M059J (cell line): ENCODE measurements at regions not wholly inside any gene's neighbourhood (a gene's known extent, or its start where the extent isn't known, plus 50 kb on each side); places are given as distances from the start of the nearest gene placed in this dataset.

Experiments
- DNase-seq: peaks from one replicate; pipeline ENCODE4 v3.0.0-alpha.2; 2012; ENCODE audit warnings: low read depth

DNA sequence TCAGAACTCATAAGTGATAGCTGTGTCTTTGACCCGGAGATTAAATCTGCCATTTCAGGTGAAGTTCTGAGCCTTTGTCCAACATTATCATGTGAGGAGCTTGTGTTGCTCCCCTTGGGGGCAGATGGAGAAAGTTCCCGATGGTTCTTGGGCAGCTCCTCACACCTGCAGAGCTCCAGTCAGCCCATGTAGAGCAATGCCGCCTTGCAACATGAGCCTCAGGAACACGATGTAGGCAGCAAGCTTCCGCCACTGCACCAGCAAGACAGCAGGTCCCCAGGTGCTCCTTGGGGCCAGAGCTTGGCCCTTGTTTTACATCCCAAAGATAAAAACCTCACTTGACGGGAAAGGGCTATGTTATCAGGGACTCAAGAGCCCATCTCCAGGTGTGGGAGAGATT lies 292.7 kb downstream of the IRX1 start:
- DNase-seq = no peak

DNA sequence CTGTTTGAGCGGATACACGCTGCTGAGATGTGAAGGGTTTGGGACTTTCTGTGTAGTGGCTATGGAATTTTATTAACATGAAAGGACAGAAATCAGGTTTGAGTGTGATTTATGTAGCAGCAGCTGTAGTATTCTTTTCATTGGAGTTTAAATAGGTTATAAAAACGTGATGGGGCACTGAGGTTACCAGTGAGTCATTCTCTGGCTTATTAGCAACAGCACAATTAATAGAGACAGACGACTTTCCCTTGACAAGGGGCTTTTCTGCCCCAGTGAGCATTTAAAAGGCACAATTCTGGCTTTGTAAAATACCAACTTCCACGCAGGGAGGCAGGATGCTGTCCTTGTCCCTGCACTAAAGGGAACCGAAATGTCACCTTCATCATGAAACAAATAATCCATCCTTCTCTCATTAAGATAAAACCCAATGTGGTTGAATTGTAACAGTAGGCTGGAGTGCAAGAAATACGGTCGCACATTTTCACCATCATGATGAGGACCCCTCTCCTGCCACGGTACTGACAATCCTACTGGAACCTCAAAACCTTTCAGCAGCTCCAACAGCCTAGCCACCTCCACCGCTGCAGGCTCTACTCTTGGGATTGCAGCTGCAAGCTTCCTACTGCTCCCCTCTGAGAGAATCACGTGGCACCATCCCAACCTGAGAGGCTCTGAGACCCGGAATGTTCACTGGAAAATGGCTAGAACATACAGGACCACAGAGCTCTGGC lies 293.9 kb downstream of the IRX1 start:
- DNase-seq = no peak

DNA sequence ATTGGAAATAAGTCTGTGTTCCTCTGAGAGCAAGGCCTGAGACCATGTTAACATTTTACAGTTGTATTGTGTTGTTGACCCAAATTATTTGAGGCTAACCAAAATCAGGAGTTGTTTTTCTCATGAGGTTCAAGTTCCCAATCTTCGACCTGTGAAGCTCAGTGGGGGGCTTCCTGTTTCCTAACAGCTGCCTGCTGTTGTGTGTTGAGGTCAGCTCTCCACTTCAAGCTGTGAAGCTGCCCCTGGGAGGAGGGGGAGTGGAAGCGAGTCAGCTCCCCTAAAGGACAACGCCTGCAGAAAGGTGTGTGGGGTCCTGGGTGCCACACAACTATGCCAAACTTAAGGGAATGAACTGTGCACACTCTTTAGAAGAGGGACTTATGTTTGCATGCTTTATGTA lies 295.5 kb downstream of the IRX1 start:
- no peak for DNase-seq

DNA sequence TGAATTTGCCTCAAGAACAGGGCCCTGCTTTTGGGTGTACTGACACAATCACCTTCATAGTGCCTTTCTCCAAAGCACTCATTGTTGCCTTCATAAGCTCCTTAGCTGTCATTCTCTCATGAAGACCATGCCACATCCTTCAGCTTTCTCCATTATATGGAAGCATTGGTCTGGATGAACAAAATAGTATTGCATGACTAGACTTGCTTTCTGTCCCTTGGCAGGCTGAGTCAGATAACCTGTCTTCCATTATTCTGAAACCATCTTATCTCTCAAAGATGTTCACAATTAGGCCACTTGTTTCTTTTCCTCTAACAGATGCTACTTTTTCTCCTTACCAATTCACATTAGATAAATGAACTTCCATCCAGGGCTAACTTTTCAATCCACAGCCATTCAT lies 297.9 kb downstream of the IRX1 start:
- no peak for DNase-seq

DNA sequence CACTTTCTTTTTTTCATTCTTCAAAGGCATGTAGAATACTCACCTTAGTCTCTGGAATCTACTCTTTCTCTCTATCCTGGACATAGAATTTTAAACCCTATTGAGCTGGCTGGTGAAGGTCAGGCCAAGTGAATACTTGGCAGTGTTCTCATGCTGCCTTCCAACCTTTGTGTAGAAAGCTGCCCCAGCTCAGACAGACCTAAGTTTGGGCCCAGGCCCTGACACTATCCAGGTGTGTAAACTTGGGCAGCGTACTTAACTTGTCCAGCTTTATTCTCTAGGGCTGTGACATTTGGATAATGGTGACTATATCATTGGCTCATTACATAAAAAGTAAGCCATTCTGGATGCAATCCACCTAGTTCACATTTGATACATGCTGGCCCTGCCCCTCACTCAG lies 298.3 kb downstream of the IRX1 start:
- no peak for DNase-seq

DNA sequence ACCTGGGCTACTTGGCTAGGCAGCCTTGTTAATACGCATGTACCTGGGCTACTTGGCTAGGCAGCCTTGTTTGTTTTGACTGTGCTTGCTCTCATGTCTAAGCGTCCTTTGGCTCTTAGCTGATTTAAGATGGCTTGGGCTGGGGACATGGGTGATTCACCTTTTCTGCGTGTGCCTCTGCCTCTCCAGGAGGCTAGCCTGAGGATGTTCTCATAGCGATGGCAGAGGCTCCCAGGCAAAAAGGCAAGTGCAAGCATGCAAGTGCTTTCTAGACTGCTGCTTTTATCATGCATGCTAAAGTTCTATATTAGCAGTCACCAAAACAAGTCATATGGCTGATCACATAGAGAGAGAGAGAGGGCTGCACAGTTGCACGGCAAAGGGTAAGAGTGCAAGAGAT lies 300.5 kb downstream of the IRX1 start:
- no peak for DNase-seq

DNA sequence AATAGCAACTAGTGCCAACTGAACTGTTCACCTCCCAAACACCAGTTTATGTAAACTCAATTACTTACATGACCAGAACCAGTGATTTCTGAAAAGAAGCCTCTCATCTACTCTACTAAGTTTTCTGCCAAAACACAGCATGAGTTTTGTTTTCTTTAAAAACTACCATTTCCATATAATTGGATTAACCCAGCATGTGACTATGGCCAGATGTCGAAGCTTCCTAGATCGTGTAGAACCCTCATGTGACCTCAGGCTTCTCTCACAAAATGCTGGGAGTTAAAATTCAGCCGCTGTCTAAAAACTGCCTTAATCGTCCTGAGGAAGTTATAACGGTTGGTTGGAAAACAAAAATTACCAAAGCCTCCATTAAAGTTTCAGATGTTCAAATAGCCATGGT lies 303.5 kb downstream of the IRX1 start:
- no peak for DNase-seq

DNA sequence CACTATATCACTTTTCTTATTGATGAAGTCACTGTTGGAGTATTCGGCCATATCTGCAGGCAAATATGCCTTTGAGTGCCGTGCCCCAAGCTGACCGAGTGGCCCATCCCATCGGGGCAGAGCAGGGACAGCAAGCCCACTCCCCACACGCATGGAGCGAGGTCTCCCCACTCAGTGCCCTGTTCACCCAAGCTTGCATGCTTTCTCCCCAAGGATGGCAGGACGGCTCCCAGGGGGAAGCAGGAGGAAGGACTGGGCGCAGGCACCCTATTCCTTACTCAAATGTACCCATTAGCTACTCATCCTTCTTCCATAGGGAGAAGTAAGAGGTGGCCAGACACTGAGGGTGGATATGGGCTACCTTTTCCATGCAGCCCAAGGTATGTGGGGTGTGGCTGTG lies 309.0 kb downstream of the IRX1 start:
- no peak for DNase-seq

DNA sequence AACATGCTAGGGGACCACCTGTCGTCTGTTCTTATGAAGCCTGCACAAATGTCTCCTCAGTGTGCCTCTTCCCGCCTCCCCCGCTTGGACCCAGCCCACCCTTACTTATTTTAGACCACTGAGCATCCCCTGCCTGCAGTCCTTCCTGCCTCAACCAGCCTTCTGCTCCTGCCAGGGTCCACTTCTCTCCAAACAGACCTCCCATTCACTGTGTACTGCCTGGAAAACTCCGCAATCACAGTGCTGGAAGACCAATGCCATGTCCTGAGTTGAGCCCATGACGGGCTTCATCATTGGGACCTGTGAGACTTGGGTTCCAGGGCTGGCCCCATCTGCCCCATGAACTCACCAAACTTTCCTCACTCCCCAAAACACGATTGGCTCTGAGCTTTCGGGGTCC lies 309.4 kb downstream of the IRX1 start:
- DNase-seq = no peak

DNA sequence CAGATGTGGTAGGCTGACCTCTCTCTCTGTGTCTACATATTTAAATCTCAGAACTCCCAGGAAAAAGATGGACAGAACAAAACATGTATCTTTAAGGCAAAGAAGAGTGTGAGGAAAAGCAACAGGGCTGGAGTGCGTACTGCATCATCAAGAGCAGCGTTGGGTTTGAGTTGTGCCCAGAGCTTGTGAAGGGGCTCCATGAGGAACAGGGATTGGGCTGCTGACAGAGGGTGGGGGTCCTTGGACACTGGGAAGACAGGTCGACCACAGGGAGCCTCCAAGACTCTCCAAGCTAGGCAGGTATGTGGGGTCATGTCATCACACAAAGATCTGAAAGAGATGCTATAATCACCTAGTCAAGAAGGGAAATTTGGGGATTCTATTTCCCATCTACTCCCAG lies 309.9 kb downstream of the IRX1 start:
- DNase-seq = no peak

DNA sequence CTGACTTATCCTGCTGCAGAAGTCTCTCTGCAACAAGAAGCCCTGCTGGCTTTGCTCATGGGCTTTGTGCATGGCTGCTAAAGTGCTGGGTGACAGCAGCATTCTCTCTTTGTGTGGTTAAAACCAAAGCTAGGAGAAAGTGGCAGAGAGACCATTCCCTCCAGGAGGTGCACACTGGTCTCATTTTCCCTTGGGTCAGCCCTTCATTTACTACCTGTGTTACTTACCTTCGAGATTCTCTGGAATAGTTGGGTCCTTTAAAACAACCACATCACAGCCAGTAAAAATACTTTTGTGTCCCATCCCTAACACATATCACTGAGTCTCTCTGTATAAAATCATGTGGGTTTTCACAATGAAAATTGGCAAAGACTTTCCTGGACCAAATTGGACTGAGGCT lies 315.5 kb downstream of the IRX1 start:
- no peak for DNase-seq

DNA sequence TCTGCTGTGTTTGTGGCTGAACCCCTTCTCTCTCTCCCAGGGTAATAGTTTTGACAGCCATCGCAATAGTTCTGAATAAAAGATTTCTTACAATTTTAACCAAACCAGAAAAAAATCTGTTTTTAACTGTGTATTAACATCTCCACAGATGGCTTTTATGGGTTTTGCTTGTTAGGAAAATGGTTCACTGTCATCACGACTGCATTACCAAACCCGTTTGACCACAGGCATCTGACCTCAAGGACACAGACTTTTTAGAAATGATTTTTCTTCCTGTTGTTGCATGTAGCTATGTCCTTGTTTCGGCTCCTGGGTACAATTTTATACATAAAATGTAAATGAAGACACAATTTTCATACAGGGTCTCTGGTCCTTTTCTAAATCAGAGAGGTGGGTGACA lies 316.1 kb downstream of the IRX1 start:
- no peak for DNase-seq

DNA sequence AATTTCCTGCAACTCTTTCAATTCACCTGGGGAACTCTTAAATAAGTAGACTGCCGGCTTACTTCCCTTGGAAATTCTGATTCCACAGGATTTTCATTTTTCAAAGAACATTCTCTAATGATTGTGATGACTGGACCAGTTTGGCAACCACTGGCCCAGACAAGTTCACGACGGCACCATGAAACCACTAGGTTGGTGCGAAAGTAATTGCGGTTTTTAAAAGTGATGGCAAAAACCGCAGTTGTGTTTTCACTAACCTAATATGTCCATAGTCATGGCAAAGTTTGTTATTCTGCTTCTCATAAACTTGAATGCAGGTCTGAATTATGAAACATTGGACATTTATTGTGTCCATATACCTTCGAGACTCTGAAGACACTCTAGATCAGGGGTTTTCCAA lies 317.2 kb downstream of the IRX1 start:
- no peak for DNase-seq

DNA sequence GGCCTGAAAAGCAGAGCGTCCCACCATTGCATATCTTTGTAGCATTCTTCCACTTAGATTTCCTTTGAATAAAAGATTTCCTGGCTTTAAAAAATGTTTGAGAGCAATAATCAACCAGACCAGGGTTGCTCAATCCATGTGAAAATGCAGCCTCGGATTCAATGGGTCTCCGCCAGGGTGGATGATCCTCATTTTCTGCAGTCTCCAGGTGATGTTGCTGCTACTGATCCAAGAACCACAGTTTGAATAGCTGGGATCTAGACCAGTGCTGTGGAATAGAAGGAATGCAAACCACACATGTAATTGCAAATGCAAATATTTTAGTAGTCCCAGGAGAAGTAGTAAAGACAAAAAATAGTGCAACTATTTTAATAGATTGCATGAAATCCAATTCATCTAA lies 317.6 kb downstream of the IRX1 start:
- DNase-seq = no peak

DNA sequence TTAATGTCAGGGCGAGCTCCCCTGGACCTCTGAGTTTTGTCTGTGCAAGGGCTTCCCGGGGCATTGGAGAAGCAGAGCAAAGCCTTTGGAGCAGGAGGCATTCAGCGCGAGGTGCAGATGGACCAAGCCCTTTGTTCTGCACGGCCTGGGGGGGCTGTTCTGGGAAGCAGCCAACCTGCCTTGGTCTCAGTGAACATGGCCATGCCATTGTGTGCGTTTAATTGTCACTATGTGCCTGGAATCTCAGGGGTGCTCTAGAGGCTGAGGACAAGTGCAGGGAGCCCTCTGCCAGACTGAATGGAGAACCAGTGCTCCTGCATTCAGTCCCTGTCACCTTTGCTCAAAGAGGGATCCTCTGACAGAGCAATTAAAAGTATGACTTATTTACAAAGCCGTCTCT lies 329.4 kb downstream of the IRX1 start:
- DNase-seq = no peak

DNA sequence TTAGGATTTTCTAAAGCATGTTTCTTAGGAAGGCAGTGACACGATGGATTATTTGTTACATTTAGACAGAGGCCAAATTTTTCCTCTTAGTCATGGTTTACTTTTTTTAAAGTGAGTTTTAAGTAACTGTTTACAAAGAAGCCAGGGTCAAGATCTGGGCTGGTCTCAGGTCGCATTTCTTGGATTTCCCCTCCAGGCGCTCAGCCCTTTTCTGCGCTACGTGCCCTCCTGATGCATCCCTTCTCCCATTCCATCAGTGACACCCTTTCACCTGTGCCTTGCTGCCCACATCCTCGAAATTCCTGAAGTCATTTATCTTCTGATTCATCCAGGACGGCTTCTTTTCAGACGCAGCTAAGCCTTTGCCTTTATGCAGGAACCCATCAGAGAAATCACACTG lies 330.3 kb downstream of the IRX1 start:
- no peak for DNase-seq

DNA sequence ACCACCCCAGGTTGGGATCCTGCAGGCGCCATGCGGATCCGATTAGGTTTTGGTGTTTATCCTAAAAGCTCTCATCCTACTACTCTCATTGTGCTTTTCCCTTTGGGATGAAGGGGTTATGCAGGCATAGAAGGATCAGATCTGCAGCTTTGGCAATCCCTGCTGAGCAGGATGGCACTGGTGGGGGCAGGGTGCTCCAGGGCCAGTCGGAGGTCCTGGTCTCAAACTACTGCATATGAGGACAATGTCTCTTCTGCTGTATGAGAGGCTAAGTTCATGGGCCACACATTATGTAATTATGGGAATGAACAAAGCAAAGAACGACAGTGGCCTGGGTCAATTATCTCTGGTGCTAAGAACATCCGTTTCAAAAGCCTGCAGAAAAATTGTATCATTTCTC lies 334.2 kb downstream of the IRX1 start:
- no peak for DNase-seq

DNA sequence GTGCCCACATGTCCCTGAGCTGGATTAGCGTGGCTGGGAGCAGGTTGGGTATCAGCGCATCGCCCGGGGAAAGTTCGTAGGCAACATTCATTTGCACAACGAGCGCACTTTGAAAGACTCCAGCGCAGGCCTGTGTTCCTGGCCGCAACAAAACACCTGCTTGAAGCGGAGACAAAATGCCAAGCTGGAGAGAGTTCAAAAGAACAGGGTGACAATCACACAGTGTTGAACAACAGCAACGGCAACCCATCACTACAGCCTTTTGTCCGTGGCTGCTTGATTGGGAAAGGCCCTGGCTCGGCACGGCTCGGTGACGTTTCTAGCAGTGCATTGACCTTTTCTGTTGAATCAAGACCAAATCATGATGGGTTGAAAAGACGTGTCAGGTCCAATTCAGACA lies 336.3 kb downstream of the IRX1 start:
- no peak for DNase-seq

DNA sequence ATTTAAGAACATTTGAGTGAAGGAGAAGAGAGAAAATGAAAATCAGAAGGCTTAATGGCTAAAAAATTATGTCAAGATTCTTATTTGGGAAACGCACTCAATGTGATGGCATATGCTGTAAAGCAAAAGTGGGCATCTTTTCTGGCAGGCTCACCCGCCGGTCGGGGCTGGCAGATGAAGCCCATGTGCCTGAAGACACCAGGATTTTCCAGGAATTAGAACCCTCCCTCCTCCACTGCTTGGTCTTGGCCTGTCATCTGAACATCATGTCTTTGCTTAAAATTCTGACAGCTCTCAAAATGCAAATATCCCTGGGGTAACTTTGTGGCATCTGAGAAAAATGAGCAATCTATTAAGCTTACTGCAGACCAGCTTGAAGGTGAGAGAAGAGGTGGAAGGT lies 337.9 kb downstream of the IRX1 start:
- DNase-seq = no peak

DNA sequence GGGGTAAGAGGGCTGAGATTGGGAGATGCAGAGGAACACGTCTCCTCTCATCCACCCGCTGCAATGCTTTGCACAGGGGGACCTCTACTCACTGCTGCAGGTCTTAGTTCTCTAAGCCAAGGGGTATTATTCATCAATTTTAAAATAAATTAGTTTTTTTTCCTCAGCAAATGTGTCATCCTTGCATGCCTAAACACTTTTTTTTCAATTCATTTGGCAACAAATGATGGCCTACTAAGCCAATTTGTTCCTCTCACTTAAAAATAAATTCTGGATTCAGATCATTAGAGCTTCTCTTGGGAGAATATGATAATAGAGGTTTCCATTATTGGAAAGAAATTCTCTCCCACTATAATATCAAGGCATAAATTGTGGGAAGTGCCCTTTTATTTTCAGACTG lies 338.3 kb downstream of the IRX1 start:
- DNase-seq = no peak

DNA sequence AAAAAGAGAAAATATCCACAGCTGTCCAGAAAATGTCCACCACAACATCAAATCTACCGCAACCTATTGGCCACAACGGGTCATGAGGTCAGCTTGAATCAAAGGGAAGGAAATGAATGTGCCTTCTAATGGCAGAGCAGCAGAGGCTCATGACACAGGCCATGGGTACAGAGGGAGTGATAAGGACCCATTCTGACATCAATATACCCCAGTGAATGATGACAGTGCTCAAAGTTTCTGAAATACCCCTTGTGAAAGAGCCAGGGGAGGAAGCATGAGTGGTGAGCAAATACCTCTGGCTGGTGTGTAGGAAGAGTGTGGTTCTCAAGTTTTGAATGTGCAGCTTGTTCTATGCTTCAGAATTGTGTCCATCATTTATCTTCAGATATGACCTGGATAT lies 348.2 kb downstream of the IRX1 start:
- no peak for DNase-seq

DNA sequence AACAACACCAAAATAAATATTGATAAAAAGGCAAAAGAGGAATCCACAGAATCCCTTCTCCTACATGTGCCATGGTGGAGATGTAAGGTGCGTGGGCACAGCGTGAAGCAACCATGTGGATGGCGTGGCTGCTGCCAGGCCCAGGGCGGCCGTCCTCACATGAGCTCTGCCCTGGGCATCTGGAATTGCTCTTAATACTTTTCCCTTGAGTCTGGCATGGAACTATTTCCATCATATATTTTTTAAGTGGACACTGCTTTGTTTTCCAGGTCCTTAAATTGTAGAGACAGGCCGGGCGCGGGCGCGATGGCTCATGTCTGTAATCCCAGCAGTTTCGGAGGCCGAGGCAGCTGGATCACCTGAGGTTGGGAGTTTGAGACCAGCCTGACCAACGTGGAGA lies 349.3 kb downstream of the IRX1 start:
- DNase-seq = no peak

DNA sequence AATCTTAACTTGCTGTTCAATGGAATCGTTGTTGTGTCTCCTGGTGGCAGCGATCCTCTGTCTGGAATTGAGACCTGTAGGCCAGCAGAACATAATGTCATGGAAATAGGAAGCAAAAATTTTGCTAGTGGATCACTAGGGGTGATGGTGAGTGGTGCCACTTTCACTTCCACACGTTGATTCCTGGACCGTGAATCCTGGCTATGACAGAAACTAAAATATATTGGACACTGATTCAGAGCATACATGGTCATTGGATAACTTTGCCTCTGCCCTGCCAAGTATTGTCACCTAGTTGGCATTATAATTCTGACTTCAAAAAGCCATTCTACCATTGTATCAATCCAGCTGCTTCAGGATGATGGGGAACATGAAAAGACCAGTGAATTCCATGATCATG lies 353.2 kb downstream of the IRX1 start:
- DNase-seq = no peak

DNA sequence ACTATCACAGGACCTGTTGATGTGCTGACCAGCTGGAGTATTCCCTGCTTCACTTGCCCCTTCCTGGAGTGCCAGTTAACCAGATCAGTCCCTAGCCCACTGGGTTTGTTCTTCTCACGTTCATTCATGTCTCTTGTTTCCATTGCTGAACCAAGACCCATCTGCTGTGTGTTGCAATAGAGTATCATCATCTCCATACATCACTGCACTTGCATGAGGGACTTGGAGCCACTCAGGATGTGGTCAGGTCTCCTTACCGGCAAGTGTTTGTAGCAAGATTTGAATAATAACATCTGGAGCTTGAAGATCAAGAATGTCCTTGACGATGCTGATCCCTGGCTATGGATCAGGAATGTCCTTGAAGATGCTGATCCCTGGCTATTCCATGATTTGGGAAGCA lies 358.6 kb downstream of the IRX1 start:
- DNase-seq = no peak

DNA sequence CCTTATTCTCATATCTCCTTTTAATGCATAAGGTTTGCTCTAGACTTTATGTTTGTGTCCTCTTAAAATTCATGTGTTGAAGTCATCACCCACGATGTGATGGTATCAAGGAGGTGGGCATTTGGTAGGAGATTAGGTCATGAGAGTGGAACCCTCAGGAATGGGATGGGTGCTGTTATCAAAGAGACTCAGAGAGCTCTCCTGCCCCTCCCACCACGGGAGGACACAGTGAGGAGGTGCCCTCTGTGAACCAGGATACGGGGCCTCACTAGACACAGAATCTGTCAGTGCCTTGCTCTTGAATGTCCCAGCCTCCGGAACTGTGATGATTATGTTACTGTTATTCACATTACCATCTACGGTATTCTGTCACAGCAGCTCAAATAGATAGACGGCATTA lies 359.0 kb downstream of the IRX1 start:
- DNase-seq = no peak
